ENCODE measurements at regions not wholly inside any gene's neighbourhood (a gene's known extent, or its start where the extent isn't known, plus 50 kb on each side); places are given as distances from the start of the nearest gene placed in this dataset.

DNA sequence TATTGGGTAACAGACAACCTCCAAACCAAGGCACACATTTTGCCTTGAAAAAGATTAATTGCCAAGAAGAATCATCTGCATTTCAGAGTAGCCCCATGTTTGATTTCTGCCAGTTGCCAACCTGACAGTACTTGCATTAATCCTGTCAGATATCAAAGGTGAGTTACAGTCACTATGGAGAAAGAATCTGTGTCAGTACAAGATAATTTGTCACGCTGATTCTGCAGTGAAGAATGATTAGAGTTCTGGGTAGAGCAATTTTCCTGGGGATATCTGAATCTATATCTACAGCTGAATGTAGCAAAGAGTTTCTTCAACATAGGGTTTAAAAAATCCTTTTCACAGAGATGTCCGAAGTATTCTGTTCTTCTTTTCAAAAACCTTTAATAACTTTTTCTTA, 150.7 kb downstream of the AKAP11 start:
- TF ChIP-seq, protein P1, sequence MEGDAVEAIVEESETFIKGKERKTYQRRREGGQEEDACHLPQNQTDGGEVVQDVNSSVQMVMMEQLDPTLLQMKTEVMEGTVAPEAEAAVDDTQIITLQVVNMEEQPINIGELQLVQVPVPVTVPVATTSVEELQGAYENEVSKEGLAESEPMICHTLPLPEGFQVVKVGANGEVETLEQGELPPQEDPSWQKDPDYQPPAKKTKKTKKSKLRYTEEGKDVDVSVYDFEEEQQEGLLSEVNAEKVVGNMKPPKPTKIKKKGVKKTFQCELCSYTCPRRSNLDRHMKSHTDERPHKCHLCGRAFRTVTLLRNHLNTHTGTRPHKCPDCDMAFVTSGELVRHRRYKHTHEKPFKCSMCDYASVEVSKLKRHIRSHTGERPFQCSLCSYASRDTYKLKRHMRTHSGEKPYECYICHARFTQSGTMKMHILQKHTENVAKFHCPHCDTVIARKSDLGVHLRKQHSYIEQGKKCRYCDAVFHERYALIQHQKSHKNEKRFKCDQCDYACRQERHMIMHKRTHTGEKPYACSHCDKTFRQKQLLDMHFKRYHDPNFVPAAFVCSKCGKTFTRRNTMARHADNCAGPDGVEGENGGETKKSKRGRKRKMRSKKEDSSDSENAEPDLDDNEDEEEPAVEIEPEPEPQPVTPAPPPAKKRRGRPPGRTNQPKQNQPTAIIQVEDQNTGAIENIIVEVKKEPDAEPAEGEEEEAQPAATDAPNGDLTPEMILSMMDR (IDR thresholded peaks at IDR 0.05; ENCODE audit: control extremely low read depth in 1 of 3, insufficient read depth in 1 of 3, low read depth in 1 of 3, low read length in 3 of 3), result no peak
- TF ChIP-seq KDM1A (IDR thresholded peaks at IDR 0.05; ENCODE audit: borderline replicate concordance, low read length) (no peak), CREB1 (IDR thresholded peaks at IDR 0.05) (no peak), POLR2A (IDR thresholded peaks at IDR 0.05; ENCODE audit: control extremely low read depth in 1 of 2, low read depth in 2 of 2, low read length in 2 of 2) (no peak), RFX5 (IDR thresholded peaks at IDR 0.05; ENCODE audit: borderline replicate concordance, low read depth, low read length) (no peak), HDAC2 (IDR thresholded peaks at IDR 0.05; ENCODE audit: borderline replicate concordance in 1 of 2, low read depth in 2 of 2, low read length in 2 of 2) (no peak), CBX5 (IDR thresholded peaks at IDR 0.05; ENCODE audit: low read depth, low read length) (no peak)
- TF ChIP-seq, protein P2, sequence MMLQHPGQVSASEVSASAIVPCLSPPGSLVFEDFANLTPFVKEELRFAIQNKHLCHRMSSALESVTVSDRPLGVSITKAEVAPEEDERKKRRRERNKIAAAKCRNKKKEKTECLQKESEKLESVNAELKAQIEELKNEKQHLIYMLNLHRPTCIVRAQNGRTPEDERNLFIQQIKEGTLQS (IDR thresholded peaks at IDR 0.05; ENCODE audit: insufficient read depth, low read depth, low read length), result no peak
- TF ChIP-seq, protein P3, sequence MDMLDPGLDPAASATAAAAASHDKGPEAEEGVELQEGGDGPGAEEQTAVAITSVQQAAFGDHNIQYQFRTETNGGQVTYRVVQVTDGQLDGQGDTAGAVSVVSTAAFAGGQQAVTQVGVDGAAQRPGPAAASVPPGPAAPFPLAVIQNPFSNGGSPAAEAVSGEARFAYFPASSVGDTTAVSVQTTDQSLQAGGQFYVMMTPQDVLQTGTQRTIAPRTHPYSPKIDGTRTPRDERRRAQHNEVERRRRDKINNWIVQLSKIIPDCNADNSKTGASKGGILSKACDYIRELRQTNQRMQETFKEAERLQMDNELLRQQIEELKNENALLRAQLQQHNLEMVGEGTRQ (IDR thresholded peaks at IDR 0.05; ENCODE audit: low read length), result no peak

Data from H1 (cell line).